Activated CD8-positive, alpha-beta T cell treated with anti-CD3 and anti-CD28 coated beads, Interleukin-2, amount 10 ng/mL, durations not matched to agents 7 days and 5 days (primary cell): ENCODE measurements at regions not wholly inside any gene's neighbourhood (a gene's known extent, or its start where the extent isn't known, plus 50 kb on each side); places are given as distances from the start of the nearest gene placed in this dataset.

Experiments used
- ATAC-seq: fragments of 150-1000 bp; cut with Tn5 transposase; one replicate; pipeline ENCODE4 v1.10.0; 2021; ENCODE audit warnings: moderate library complexity
- CTCF ChIA-PET: fragments of 350-600 bp; sonication (Branson Sonifier 250); formaldehyde crosslinking; loops from one replicate; lab custom pipeline; 2021; ENCODE audit warnings: antibody characterized with exemption; lab: Charles Lee
- POLR2A ChIA-PET: fragments of 350-600 bp; sonication (Branson Sonifier 250); formaldehyde crosslinking; loops from one replicate; lab custom pipeline; 2021; ENCODE audit warnings: antibody characterized with exemption; lab: Charles Lee
- DNase-seq: peaks from one replicate; pipeline ENCODE4 v3.0.0-alpha.2; 2020
- H3K27ac Mint-ChIP-seq: one replicate; pipeline ENCODE4 v1.8.0; 2021; ENCODE audit warnings: mild to moderate bottlenecking, mixed read lengths
- H3K27me3 Mint-ChIP-seq: one replicate; pipeline ENCODE4 v1.8.0; 2021; ENCODE audit warnings: low read depth, mixed read lengths
- H3K36me3 Mint-ChIP-seq: one replicate; pipeline ENCODE4 v1.8.0; 2021; ENCODE audit warnings: low read depth, mixed read lengths
- H3K4me1 Mint-ChIP-seq: one replicate; pipeline ENCODE4 v1.8.0; 2021; ENCODE audit warnings: low read depth, mixed read lengths
- H3K4me3 Mint-ChIP-seq: one replicate; pipeline ENCODE4 v1.8.0; 2021; ENCODE audit warnings: mild to moderate bottlenecking, mixed read lengths
- H3K9me3 Mint-ChIP-seq: one replicate; pipeline ENCODE4 v1.8.0; 2022; ENCODE audit warnings: mixed read lengths; ENCODE audit not compliant: insufficient read depth

DNA sequence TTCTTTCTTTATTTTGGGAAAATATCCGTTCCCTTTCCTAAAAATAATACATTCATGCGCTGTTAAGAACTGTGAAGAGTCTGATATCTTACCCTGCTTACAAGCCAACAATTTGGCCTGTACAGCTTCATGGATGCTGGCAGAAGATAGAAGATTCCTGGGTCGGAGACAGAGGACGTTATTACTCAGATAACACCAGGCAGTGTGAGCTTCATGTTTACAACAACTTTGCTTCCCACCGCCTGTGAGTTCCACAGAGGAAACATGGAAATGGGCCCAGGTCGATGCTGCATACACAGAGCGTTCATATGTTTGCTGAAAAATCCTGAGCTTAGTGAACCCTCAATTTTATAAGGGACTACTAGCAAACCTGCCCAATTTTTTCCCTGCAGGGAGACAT lies 705.6 kb upstream of the SEL1L start:
- H3K4me3 Mint-ChIP-seq = no peak overlapping the region
- H3K9me3 Mint-ChIP-seq = peaks cover 8% of the 10 kb centered on the region
- DNase-seq (no peak), ATAC-seq (no peak)
- no peaks in the 10 kb centered on the region for H3K27me3 Mint-ChIP-seq
- no peaks in the 10 kb centered on the region for H3K4me1 Mint-ChIP-seq
- H3K36me3 Mint-ChIP-seq = no peaks in the 10 kb centered on the region
- no peak overlapping the region for H3K27ac Mint-ChIP-seq
- POLR2A ChIA-PET = no interaction called here
- CTCF ChIA-PET = no interaction called here

DNA sequence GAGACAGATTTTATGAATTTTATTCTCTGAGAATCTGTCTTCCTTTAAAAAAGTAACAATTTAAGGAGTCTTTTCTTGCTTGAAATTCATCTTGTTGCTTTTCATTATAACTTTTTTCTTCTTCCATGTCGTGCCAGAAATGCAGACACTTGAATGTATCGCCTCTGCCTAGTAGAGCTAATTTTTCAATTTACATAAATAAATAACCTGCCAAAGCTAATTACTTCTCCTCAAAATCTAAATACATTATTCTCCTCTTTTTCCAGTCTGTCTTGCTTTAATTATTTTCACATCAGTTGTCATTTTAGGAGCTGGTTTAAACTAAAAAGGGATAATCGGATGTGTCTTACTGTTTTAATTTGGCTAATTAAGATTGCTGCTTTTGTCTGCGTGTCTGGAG lies 711.1 kb upstream of the SEL1L start:
- POLR2A ChIA-PET = no interaction called here
- ATAC-seq = no peak
- H3K9me3 Mint-ChIP-seq = peaks cover 8% of the 10 kb centered on the region

GRCh38 chr14:82251494-82251893 lies 717.8 kb upstream of the SEL1L start:
- Mint-ChIP-seq H3K9me3 (peaks cover 18% of the 10 kb centered on the region), H3K36me3 (no peaks in the 10 kb centered on the region), H3K4me3 (no peak overlapping the region), H3K4me1 (no peaks in the 10 kb centered on the region), H3K27me3 (no peaks in the 10 kb centered on the region), H3K27ac (no peak overlapping the region)
- no peak for ATAC-seq
- no peak for DNase-seq
- ChIA-PET POLR2A (interaction anchor here (0.6 kb wide), 1 partner anchor 1585 kb away, joined by 3 read pairs; no protein-coding TSS in a partner anchor), CTCF (no interaction called here)

More for the DNA sequence above, 711.1 kb upstream of the SEL1L start:
- H3K27me3 Mint-ChIP-seq = no peaks in the 10 kb centered on the region
- H3K4me1 Mint-ChIP-seq = no peaks in the 10 kb centered on the region
- H3K27ac Mint-ChIP-seq = no peak overlapping the region
- no peak overlapping the region for H3K4me3 Mint-ChIP-seq
- CTCF ChIA-PET = no interaction called here
- no peak for DNase-seq
- H3K36me3 Mint-ChIP-seq = no peaks in the 10 kb centered on the region

DNA sequence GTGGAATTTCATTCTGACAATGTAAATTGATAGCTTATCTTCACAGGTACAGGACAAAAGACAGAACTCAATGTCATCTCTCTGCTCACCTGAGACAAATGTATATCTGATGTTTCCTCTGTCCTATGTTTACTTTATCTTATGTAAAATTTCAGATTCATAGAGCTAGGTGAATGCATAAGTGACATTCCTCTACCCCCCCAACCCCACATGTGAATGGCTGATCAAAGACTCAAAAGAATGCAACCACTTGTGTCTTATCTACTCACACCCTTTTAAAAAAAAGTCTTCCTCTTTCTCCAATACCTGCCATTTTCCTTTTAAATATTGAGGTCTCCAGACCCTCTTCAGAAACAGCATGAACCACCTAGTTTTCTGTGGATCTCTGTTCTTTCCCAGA lies 736.6 kb upstream of the SEL1L start:
- H3K9me3 Mint-ChIP-seq = no peaks in the 10 kb centered on the region
- POLR2A ChIA-PET = no interaction called here

GRCh38 chr14:82298811-82299210 lies 765.2 kb upstream of the SEL1L start:
- H3K9me3 Mint-ChIP-seq = peaks cover 7% of the 10 kb centered on the region
- no peaks in the 10 kb centered on the region for H3K36me3 Mint-ChIP-seq
- ChIA-PET POLR2A (no interaction called here), CTCF (no interaction called here)
- no peak overlapping the region for H3K4me3 Mint-ChIP-seq
- no peak for DNase-seq
- no peak overlapping the region for H3K27ac Mint-ChIP-seq
- no peak for ATAC-seq
- H3K27me3 Mint-ChIP-seq = no peaks in the 10 kb centered on the region
- H3K4me1 Mint-ChIP-seq = no peaks in the 10 kb centered on the region

More for the DNA sequence above, 736.6 kb upstream of the SEL1L start:
- CTCF ChIA-PET = no interaction called here
- H3K4me1 Mint-ChIP-seq = no peaks in the 10 kb centered on the region
- H3K27me3 Mint-ChIP-seq = no peaks in the 10 kb centered on the region
- no peak for DNase-seq
- no peak overlapping the region for H3K4me3 Mint-ChIP-seq
- no peak for ATAC-seq
- H3K36me3 Mint-ChIP-seq = no peaks in the 10 kb centered on the region
- no peak overlapping the region for H3K27ac Mint-ChIP-seq

- ATAC-seq = no peak
- Mint-ChIP-seq H3K4me1 (no peaks in the 10 kb centered on the region), H3K27me3 (no peaks in the 10 kb centered on the region), H3K4me3 (no peak overlapping the region), H3K36me3 (no peaks in the 10 kb centered on the region), H3K9me3 (peaks cover 7% of the 10 kb centered on the region), H3K27ac (no peak overlapping the region)
- DNase-seq = no peak
- CTCF ChIA-PET = no interaction called here
- POLR2A ChIA-PET = no interaction called here
These were observed 775.5 kb upstream of the SEL1L start for GRCh38 chr14:82309199-82309598.

GRCh38 chr14:82313889-82314288 lies 780.2 kb upstream of the SEL1L start:
- no peak overlapping the region for H3K27ac Mint-ChIP-seq
- H3K36me3 Mint-ChIP-seq = no peaks in the 10 kb centered on the region
- POLR2A ChIA-PET = no interaction called here
- CTCF ChIA-PET = no interaction called here
- H3K4me3 Mint-ChIP-seq = no peak overlapping the region
- H3K9me3 Mint-ChIP-seq = peaks cover 7% of the 10 kb centered on the region
- ATAC-seq (no peak), DNase-seq (no peak)
- no peaks in the 10 kb centered on the region for H3K4me1 Mint-ChIP-seq
- H3K27me3 Mint-ChIP-seq = no peaks in the 10 kb centered on the region

DNA sequence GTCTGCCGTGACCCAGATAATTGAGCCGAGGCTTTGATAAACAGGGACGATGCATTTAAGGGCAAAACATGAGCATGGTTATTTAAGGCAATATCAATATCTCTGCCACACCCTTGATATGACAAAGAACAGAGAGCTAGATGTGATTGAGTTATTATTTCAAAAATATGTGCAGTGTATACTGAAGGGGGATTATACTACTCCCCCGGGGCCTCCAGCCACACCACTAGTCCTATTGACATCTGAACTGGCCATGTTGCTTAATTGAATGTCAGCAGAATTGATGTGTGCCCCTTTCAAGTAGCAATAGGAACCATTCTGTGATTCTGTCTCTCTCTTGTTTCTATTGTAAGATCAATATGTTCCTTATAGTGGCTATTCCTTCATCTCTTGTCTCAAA lies 794.8 kb upstream of the SEL1L start:
- CTCF ChIA-PET = no interaction called here
- POLR2A ChIA-PET = no interaction called here
- no peaks in the 10 kb centered on the region for H3K36me3 Mint-ChIP-seq
- no peak overlapping the region for H3K27ac Mint-ChIP-seq
- DNase-seq = no peak
- peaks cover 21% of the 10 kb centered on the region for H3K9me3 Mint-ChIP-seq
- no peaks in the 10 kb centered on the region for H3K4me1 Mint-ChIP-seq
- H3K4me3 Mint-ChIP-seq = no peak overlapping the region
- H3K27me3 Mint-ChIP-seq = no peaks in the 10 kb centered on the region
- ATAC-seq = no peak

GRCh38 chr14:82341261-82341810 lies 807.7 kb upstream of the SEL1L start:
- Mint-ChIP-seq H3K27ac (no peak overlapping the region), H3K27me3 (no peaks in the 10 kb centered on the region), H3K4me3 (no peak overlapping the region), H3K36me3 (no peaks in the 10 kb centered on the region), H3K4me1 (no peaks in the 10 kb centered on the region), H3K9me3 (peaks cover 24% of the 10 kb centered on the region)
- DNase-seq = no peak
- CTCF ChIA-PET = no interaction called here
- POLR2A ChIA-PET = no interaction called here
- no peak for ATAC-seq

GRCh38 chr14:82342596-82342995 lies 808.9 kb upstream of the SEL1L start:
- H3K27ac Mint-ChIP-seq = no peak overlapping the region
- DNase-seq (no peak), ATAC-seq (no peak)
- peaks cover 21% of the 10 kb centered on the region for H3K9me3 Mint-ChIP-seq
- no peaks in the 10 kb centered on the region for H3K4me1 Mint-ChIP-seq
- H3K4me3 Mint-ChIP-seq = no peak overlapping the region
- ChIA-PET CTCF (no interaction called here), POLR2A (no interaction called here)
- no peaks in the 10 kb centered on the region for H3K36me3 Mint-ChIP-seq
- no peaks in the 10 kb centered on the region for H3K27me3 Mint-ChIP-seq

DNA sequence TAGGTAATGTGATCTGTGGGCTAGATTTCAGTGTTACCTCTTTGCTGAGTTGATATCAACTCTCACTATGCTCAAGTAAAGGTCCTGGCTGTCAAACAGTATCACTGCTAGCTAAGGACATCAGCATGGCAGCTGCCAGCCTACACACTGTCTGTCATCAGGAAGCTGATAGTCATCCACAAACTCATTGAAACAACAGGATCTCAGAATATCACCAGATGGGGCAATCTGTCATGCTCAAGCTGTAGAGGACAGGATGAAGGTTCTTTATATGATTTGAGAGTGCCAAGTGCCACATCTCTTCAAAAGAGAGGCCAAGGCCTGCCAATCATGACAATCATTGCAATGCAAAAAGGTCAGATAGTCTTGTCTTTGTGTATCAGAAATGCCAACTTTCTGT lies 811.5 kb upstream of the SEL1L start:
- no peaks in the 10 kb centered on the region for H3K36me3 Mint-ChIP-seq
- no peak overlapping the region for H3K4me3 Mint-ChIP-seq
- no peak overlapping the region for H3K27ac Mint-ChIP-seq
- peaks cover 17% of the 10 kb centered on the region for H3K9me3 Mint-ChIP-seq
- ATAC-seq (no peak), DNase-seq (no peak)
- CTCF ChIA-PET = no interaction called here
- H3K4me1 Mint-ChIP-seq = no peaks in the 10 kb centered on the region
- POLR2A ChIA-PET = no interaction called here
- H3K27me3 Mint-ChIP-seq = no peaks in the 10 kb centered on the region

GRCh38 chr14:82354126-82354525 lies 820.5 kb upstream of the SEL1L start:
- peaks cover 11% of the 10 kb centered on the region for H3K9me3 Mint-ChIP-seq
- H3K27me3 Mint-ChIP-seq = no peaks in the 10 kb centered on the region
- H3K4me1 Mint-ChIP-seq = no peaks in the 10 kb centered on the region
- H3K4me3 Mint-ChIP-seq = no peak overlapping the region
- H3K36me3 Mint-ChIP-seq = no peaks in the 10 kb centered on the region
- ChIA-PET CTCF (no interaction called here), POLR2A (no interaction called here)
- DNase-seq = no peak
- H3K27ac Mint-ChIP-seq = no peak overlapping the region
- no peak for ATAC-seq

GRCh38 chr14:82359201-82359600 lies 825.5 kb upstream of the SEL1L start:
- Mint-ChIP-seq H3K4me3 (no peak overlapping the region), H3K9me3 (peaks cover 3% of the 10 kb centered on the region), H3K4me1 (no peaks in the 10 kb centered on the region), H3K27me3 (no peaks in the 10 kb centered on the region), H3K27ac (no peak overlapping the region), H3K36me3 (no peaks in the 10 kb centered on the region)
- CTCF ChIA-PET = no interaction called here
- POLR2A ChIA-PET = no interaction called here
- DNase-seq (no peak), ATAC-seq (no peak)
